ENCODE measurements at regions not wholly inside any gene's neighbourhood (a gene's known extent, or its start where the extent isn't known, plus 50 kb on each side); places are given as distances from the start of the nearest gene placed in this dataset.
"Not testable (repeated sequence)": the region's sequence is repeated elsewhere in the genome, so short reads cannot be mapped to it uniquely, and the experiment has no call there.

DNA sequence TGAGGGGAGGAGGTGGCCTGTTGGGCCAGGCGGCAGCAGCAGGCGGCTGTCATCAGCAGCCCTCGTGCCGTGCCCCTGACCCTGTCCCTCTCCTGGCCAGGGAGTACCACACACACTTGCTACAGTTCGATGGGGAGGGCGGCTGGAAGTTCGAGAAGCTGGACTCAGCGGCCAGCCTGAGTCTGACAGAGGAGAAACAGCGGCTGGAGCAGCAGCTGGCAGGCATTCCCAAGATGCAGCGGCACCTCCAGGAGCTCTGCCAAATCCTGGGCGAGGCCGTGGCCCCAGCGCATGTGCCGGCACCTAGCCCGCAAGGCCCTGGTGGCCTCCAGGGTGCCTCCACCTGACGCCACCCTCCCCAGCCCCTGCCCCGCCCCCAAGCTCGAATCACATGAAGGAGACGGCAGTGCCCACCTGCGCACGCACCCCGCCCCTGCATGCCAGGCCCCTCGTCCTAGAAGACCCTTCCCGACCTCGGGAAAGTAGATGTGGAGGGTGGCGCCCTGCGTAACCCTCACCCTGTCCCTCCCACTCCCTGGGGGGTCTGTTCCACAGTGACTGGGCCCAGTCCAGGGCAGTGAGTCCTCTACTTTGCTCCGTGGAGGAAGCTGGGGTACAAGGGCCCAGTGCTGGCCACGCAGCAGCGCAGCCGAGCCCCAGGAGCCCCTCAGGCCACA, 201.9 kb downstream of the CCT8L2 start:
- TF ChIP-seq, protein P1, sequence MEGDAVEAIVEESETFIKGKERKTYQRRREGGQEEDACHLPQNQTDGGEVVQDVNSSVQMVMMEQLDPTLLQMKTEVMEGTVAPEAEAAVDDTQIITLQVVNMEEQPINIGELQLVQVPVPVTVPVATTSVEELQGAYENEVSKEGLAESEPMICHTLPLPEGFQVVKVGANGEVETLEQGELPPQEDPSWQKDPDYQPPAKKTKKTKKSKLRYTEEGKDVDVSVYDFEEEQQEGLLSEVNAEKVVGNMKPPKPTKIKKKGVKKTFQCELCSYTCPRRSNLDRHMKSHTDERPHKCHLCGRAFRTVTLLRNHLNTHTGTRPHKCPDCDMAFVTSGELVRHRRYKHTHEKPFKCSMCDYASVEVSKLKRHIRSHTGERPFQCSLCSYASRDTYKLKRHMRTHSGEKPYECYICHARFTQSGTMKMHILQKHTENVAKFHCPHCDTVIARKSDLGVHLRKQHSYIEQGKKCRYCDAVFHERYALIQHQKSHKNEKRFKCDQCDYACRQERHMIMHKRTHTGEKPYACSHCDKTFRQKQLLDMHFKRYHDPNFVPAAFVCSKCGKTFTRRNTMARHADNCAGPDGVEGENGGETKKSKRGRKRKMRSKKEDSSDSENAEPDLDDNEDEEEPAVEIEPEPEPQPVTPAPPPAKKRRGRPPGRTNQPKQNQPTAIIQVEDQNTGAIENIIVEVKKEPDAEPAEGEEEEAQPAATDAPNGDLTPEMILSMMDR (IDR thresholded peaks at IDR 0.05 in 8 of 11, conservative IDR thresholded peaks at IDR 0.05 in 3 of 11), result not testable (repeated sequence)
- not testable (repeated sequence) for TF ChIP-seq POLR2A, POLR2AphosphoS5 (IDR thresholded peaks at IDR 0.05)

All from spleen (tissue), 7 donors.